Astrocyte (in vitro differentiated cells and primary cell): ENCODE measurements at regions not wholly inside any gene's neighbourhood (a gene's known extent, or its start where the extent isn't known, plus 50 kb on each side); places are given as distances from the start of the nearest gene placed in this dataset.

Experiments used
- DNase-seq: peaks from one replicate; pipeline ENCODE4 v3.0.0-alpha.2; 2010; ENCODE audit warnings: low read depth
- FAIRE-seq: peaks from 2 replicates; lab custom pipeline; 2011; peaks lifted over from hg19 to GRCh38; lab: Jason Lieb, UNC
- H2AFZ ChIP-seq: 2 replicates; pipeline ENCODE4 v1.6.0; 2012; ENCODE audit warnings: low read depth, low read length, inconsistent platforms
- H3K27ac ChIP-seq: 2 replicates; pipeline ENCODE4 v1.5.1; 2011; ENCODE audit warnings: low read depth, low read length, inconsistent platforms
- H3K27me3 ChIP-seq: 2 replicates; pipeline ENCODE4 v1.6.0; 2011; ENCODE audit warnings: low read length, inconsistent platforms; ENCODE audit not compliant: insufficient read depth
- H3K36me3 ChIP-seq: 2 replicates; pipeline ENCODE4 v1.5.1; 2011; ENCODE audit warnings: low read length, inconsistent platforms; ENCODE audit not compliant: insufficient read depth
- H3K4me1 ChIP-seq: 2 replicates; pipeline ENCODE4 v1.5.1; 2011; ENCODE audit warnings: low read length, inconsistent platforms; ENCODE audit not compliant: insufficient read depth
- H3K4me2 ChIP-seq: 2 replicates; pipeline ENCODE4 v1.6.0; 2012; ENCODE audit warnings: low read length, inconsistent platforms
- H3K4me3 ChIP-seq: 2 replicates; pipeline ENCODE4 v1.5.1; 2011; ENCODE audit warnings: low read depth, mild to moderate bottlenecking, low read length, inconsistent platforms; ENCODE audit not compliant: insufficient read depth
- H3K79me2 ChIP-seq: 2 replicates; pipeline ENCODE4 v1.6.0; 2012; ENCODE audit warnings: mild to moderate bottlenecking, low read length, inconsistent platforms; ENCODE audit not compliant: insufficient read depth
- H3K9ac ChIP-seq: 2 replicates; pipeline ENCODE4 v1.6.0; 2012; ENCODE audit warnings: mild to moderate bottlenecking, low read length, inconsistent platforms
- H3K9me3 ChIP-seq: 2 replicates; pipeline ENCODE4 v1.5.1; 2012; ENCODE audit warnings: low read depth, mild to moderate bottlenecking, low read length, inconsistent platforms; ENCODE audit not compliant: insufficient read depth
- H4K20me1 ChIP-seq: 2 replicates; pipeline ENCODE4 v1.6.0; 2012; ENCODE audit warnings: low read length, inconsistent platforms; ENCODE audit not compliant: insufficient read depth
- H3K27ac Mint-ChIP-seq: one replicate; pipeline ENCODE4 v1.8.0; 2021; ENCODE audit warnings: mild to moderate bottlenecking, mixed read lengths; ENCODE audit not compliant: unreplicated experiment
- H3K27me3 Mint-ChIP-seq: one replicate; pipeline ENCODE4 v1.8.0; 2021; ENCODE audit warnings: low read depth, mixed read lengths; ENCODE audit not compliant: unreplicated experiment
- H3K36me3 Mint-ChIP-seq: one replicate; pipeline ENCODE4 v1.8.0; 2021; ENCODE audit warnings: low read depth, mixed read lengths; ENCODE audit not compliant: unreplicated experiment
- H3K4me1 Mint-ChIP-seq: one replicate; pipeline ENCODE4 v1.8.0; 2021; ENCODE audit warnings: low read depth, mixed read lengths; ENCODE audit not compliant: unreplicated experiment
- H3K4me3 Mint-ChIP-seq: one replicate; pipeline ENCODE4 v1.8.0; 2021; ENCODE audit warnings: mild to moderate bottlenecking, moderate library complexity, mixed read lengths; ENCODE audit not compliant: unreplicated experiment
- H3K9me3 Mint-ChIP-seq: one replicate; pipeline ENCODE4 v1.8.0; 2021; ENCODE audit warnings: mild to moderate bottlenecking, mixed read lengths; ENCODE audit not compliant: unreplicated experiment
- EZH2 ChIP-seq: IDR thresholded peaks from 2 replicates; pipeline ENCODE4 v1.6.1; 2012; ENCODE audit warnings: mild to moderate bottlenecking, low read length, inconsistent platforms; ENCODE audit not compliant: insufficient read depth
- TF ChIP-seq, protein P1 (sequence below): IDR thresholded peaks from 2 replicates; pipeline ENCODE4 v1.5.1; 2011; ENCODE audit warnings: low read depth, mild to moderate bottlenecking, inconsistent platforms, low read length, moderate library complexity; ENCODE audit not compliant: insufficient read depth

DNA sequence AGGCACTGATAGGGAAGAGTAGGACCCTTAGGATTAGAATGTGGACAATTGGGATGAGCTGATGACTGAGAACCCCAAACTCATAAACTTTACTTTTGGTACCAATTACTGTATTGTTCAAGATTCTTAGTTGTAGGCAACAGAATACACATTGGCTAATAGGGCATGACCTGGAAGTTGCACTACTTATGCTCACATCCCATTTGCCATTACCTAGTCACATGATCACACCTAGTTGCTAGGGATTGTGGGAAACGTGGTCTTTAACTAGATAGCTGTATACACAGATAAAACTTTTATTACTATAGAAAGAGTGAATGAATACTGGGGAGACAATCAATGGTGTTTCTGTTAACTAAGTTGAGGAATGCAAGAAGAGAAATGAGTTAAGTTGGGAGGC is 113.4 kb upstream of the AKIRIN2 start:
- H3K9me3 ChIP-seq: no peaks in the 10 kb centered on the region
- TF ChIP-seq, protein P1, sequence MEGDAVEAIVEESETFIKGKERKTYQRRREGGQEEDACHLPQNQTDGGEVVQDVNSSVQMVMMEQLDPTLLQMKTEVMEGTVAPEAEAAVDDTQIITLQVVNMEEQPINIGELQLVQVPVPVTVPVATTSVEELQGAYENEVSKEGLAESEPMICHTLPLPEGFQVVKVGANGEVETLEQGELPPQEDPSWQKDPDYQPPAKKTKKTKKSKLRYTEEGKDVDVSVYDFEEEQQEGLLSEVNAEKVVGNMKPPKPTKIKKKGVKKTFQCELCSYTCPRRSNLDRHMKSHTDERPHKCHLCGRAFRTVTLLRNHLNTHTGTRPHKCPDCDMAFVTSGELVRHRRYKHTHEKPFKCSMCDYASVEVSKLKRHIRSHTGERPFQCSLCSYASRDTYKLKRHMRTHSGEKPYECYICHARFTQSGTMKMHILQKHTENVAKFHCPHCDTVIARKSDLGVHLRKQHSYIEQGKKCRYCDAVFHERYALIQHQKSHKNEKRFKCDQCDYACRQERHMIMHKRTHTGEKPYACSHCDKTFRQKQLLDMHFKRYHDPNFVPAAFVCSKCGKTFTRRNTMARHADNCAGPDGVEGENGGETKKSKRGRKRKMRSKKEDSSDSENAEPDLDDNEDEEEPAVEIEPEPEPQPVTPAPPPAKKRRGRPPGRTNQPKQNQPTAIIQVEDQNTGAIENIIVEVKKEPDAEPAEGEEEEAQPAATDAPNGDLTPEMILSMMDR: no peak
- no peak for TF ChIP-seq EZH2
- no peak overlapping the region for H3K4me3 ChIP-seq
- H4K20me1 ChIP-seq: no peaks in the 10 kb centered on the region
- no peaks in the 10 kb centered on the region for H3K4me1 Mint-ChIP-seq
- H3K4me3 Mint-ChIP-seq: no peak overlapping the region
- peaks cover 2% of the 10 kb centered on the region for H3K36me3 Mint-ChIP-seq
- H3K36me3 ChIP-seq: no peaks in the 10 kb centered on the region
- H3K9ac ChIP-seq: no peak overlapping the region
- no peaks in the 10 kb centered on the region for H3K4me1 ChIP-seq
- H3K27me3 Mint-ChIP-seq: peaks cover 23% of the 10 kb centered on the region
- no peaks in the 10 kb centered on the region for H3K79me2 ChIP-seq
- no peaks in the 10 kb centered on the region for H3K9me3 Mint-ChIP-seq
- peaks cover 4% of the 10 kb centered on the region for H3K27me3 ChIP-seq
- FAIRE-seq: no peak
- DNase-seq: no peak
- no peak overlapping the region for H3K27ac Mint-ChIP-seq
- H3K27ac ChIP-seq: no peak overlapping the region
- H2AFZ ChIP-seq: no peak overlapping the region
- no peak overlapping the region for H3K4me2 ChIP-seq

DNA sequence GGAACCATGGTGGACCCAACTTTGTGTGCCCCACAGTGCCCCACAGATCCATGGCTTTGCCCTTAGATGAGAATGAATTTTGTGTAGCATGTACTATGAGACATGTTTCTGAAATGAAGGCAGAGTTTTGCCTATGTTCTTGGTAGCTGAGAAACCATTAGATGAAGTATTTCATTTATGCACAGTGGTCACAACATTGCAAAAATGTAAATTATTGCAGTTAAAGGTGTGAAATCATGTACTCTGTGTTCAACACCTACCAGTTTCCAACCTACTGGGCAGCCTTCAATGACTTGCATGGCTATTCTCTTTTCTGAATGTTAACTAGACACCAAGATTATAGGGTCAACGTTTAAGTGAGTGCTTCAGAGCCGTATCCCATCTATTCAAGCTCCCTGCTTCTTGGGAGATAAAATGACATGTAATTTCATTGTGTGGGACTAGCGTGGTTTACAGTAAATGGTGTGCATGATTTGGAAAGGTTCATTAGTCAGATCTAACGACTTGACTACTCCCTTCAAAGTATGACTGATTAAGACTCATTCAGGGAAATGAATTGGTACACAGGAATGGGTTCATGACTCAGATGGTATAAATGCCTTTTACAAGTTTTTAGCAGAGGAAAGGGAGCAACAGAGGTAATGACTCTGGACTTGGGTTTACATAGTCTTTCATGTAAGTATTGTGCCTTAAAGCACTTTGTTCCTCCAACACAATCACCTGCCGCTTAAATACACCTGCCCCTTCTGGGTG is 106.1 kb upstream of the AKIRIN2 start:
- Histone ChIP-seq H3K4me2 (peak overlapping the region; percentile 21), H3K9ac (no peak overlapping the region), H3K27me3 (peaks cover 4% of the 10 kb centered on the region), H3K9me3 (no peaks in the 10 kb centered on the region), H3K4me3 (no peak overlapping the region), H3K36me3 (no peaks in the 10 kb centered on the region), H4K20me1 (no peaks in the 10 kb centered on the region), H3K27ac (no peak overlapping the region), H3K79me2 (no peaks in the 10 kb centered on the region), H3K4me1 (no peaks in the 10 kb centered on the region), H2AFZ (no peak overlapping the region)
- no peak for FAIRE-seq
- H3K27me3 Mint-ChIP-seq: peaks cover 15% of the 10 kb centered on the region
- DNase-seq: peak; percentile 88
- H3K27ac Mint-ChIP-seq: no peak overlapping the region
- TF ChIP-seq, protein P1: no peak
- TF ChIP-seq EZH2: no peak
- H3K4me1 Mint-ChIP-seq: peaks cover 5% of the 10 kb centered on the region
- H3K4me3 Mint-ChIP-seq: no peak overlapping the region
- H3K9me3 Mint-ChIP-seq: no peaks in the 10 kb centered on the region
- no peaks in the 10 kb centered on the region for H3K36me3 Mint-ChIP-seq

DNA sequence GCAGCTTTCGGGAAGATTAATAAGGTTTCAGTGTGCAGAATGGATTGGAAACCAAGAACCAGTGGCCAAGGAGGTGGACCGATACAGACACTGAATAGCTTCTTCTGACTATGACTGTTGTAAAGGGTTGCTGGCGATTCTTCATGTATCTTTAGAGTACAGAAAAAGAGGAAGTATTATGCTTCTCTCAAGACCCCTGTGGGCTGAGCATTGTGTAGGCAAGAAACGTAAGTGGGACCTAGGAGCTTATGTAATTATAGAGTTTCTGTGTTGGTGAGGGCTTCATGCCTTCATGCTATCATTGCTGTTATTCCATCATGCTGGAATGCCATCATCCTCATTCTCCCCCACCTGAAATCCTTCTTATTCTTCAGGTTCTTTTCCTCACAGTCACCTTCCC is 105.4 kb upstream of the AKIRIN2 start:
- Histone ChIP-seq H3K4me2 (no peak overlapping the region), H3K9me3 (no peaks in the 10 kb centered on the region), H2AFZ (no peak overlapping the region), H4K20me1 (no peaks in the 10 kb centered on the region), H3K9ac (no peak overlapping the region), H3K4me3 (no peak overlapping the region), H3K4me1 (no peaks in the 10 kb centered on the region), H3K27me3 (peaks cover 4% of the 10 kb centered on the region), H3K27ac (no peak overlapping the region), H3K79me2 (no peaks in the 10 kb centered on the region), H3K36me3 (no peaks in the 10 kb centered on the region)
- TF ChIP-seq EZH2: no peak
- TF ChIP-seq, protein P1: no peak
- Mint-ChIP-seq H3K4me1 (peaks cover 5% of the 10 kb centered on the region), H3K4me3 (no peak overlapping the region), H3K27me3 (peaks cover 8% of the 10 kb centered on the region), H3K36me3 (no peaks in the 10 kb centered on the region), H3K27ac (no peak overlapping the region), H3K9me3 (no peaks in the 10 kb centered on the region)
- no peak for FAIRE-seq
- no peak for DNase-seq
